ENCODE measurements at regions not wholly inside any gene's neighbourhood (a gene's known extent, or its start where the extent isn't known, plus 50 kb on each side); places are given as distances from the start of the nearest gene placed in this dataset.

DNA sequence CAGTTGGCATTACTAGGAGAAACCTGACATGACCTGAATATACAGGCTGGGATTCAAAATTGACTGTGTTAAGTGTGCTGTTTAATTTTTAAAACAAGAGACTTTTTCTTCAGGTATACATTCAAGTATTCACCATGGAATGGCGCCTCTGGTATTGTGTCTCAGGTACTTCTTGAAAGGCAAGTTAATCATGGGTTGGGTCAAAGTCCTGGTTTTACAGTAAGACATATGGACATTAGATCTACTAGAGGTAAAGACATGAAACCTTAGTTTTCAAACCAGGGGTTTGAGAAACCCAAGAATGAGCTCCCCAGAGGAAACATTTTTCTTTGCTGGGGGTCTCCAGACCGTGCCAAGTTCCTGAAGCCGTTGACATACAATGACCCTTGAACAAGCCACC is 232.4 kb downstream of the SAMD5 start:
- H3K4me3 ChIP-seq: no peak overlapping the region
- peaks cover 0 to 27% (median 3%) of the 10 kb centered on the region in 3 donors for H3K4me1 ChIP-seq
- intact Hi-C loops (cut with DNase I): no loop called here
- no peaks in the 10 kb centered on the region for H3K36me3 ChIP-seq
- no peak for DNase-seq
- 55 to 72% methylated on average over 3 of the region's 3 CpGs for WGBS, 2 donors
- no peak for TF ChIP-seq POLR2A (IDR thresholded peaks at IDR 0.05)
- TF ChIP-seq, protein P1, sequence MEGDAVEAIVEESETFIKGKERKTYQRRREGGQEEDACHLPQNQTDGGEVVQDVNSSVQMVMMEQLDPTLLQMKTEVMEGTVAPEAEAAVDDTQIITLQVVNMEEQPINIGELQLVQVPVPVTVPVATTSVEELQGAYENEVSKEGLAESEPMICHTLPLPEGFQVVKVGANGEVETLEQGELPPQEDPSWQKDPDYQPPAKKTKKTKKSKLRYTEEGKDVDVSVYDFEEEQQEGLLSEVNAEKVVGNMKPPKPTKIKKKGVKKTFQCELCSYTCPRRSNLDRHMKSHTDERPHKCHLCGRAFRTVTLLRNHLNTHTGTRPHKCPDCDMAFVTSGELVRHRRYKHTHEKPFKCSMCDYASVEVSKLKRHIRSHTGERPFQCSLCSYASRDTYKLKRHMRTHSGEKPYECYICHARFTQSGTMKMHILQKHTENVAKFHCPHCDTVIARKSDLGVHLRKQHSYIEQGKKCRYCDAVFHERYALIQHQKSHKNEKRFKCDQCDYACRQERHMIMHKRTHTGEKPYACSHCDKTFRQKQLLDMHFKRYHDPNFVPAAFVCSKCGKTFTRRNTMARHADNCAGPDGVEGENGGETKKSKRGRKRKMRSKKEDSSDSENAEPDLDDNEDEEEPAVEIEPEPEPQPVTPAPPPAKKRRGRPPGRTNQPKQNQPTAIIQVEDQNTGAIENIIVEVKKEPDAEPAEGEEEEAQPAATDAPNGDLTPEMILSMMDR (IDR thresholded peaks at IDR 0.05): no peak
- no peaks in the 10 kb centered on the region for H3K27me3 ChIP-seq
- H3K9me3 ChIP-seq: no peaks in the 10 kb centered on the region
- no peak overlapping the region for H3K27ac ChIP-seq

DNA sequence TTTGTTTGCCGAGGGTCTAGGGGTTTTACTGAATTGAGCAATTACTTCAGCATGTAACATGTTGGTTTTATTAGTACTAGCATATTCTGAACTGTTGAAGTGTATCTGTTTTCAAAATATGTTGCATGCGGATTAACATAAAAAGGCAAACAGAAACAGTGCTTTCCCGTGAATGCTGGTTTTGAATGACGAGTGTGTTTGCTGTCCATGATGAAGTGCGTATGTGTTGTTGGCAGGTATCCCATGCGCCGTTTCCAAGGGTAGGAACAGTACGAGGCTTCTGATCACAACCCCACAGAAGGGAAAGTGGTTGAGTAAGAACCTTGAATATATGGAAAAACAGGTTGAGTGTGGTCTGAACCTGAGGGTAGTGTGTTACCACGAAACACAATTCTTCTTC is 232.9 kb downstream of the SAMD5 start:
- WGBS, 2 donors: 81 to 93% methylated on average over 9 of the region's 9 CpGs

DNA sequence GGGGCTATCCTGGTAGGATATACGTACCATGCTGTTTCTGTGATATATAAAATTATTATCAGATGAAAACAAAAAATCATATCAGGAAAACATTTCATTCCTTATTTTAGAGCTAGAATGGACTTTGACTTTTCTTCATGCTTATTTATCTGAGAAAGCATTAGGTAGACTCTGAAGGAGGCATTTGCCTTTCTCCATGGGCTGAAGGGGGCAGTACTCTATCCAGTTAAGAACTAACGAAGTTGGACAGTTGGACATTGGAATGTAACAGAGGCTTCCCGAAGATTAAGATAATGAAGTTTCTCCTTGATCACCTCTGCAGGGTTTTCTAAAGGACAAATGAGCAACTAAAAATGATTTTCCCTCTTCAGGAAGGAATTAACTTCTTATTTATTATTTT is 233.9 kb downstream of the SAMD5 start:
- Histone ChIP-seq H3K27me3 (no peaks in the 10 kb centered on the region), H3K9me3 (no peaks in the 10 kb centered on the region), H3K36me3 (no peaks in the 10 kb centered on the region), H3K27ac (no peak overlapping the region), H3K4me3 (no peak overlapping the region), H3K4me1 (peaks cover 0 to 27% (median 3%) of the 10 kb centered on the region in 3 donors)
- TF ChIP-seq POLR2A (IDR thresholded peaks at IDR 0.05): no peak
- TF ChIP-seq, protein P1 (IDR thresholded peaks at IDR 0.05): no peak
- DNase-seq: no peak
- intact Hi-C loops (cut with DNase I): no loop called here
- 90 to 96% methylated on average over 3 of the region's 3 CpGs for WGBS, 2 donors

More for the DNA sequence above, 232.9 kb downstream of the SAMD5 start:
- intact Hi-C loops (cut with DNase I): no loop called here
- peaks cover 0 to 27% (median 3%) of the 10 kb centered on the region in 3 donors for H3K4me1 ChIP-seq
- H3K27ac ChIP-seq: no peak overlapping the region
- no peaks in the 10 kb centered on the region for H3K36me3 ChIP-seq
- H3K4me3 ChIP-seq: no peak overlapping the region
- H3K27me3 ChIP-seq: no peaks in the 10 kb centered on the region
- TF ChIP-seq POLR2A (IDR thresholded peaks at IDR 0.05): no peak
- no peak for DNase-seq
- no peaks in the 10 kb centered on the region for H3K9me3 ChIP-seq

DNA sequence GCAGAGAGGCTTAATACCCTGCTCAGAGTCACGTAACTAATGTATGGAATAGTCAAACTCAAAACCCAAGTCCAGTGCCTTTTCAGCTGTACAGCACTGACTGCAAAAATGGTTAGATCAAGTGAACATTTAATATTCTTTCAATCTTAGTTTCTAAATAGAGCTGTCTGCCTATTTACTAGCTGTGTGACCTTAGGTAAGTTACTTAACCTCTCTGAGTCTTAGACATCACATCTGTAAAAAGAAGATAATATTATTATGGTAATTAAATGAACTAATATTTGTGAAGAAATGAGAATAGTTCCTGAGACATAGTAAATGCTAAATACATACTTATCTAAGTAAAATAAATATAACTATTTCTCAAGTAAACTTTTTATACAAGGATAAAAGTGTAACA is 235.5 kb downstream of the SAMD5 start:
- Histone ChIP-seq H3K27ac (no peak overlapping the region), H3K27me3 (no peaks in the 10 kb centered on the region), H3K36me3 (no peaks in the 10 kb centered on the region), H3K4me3 (no peak overlapping the region), H3K9me3 (no peaks in the 10 kb centered on the region), H3K4me1 (peaks cover 0 to 15% (median 0%) of the 10 kb centered on the region in 3 donors)
- DNase-seq: no peak
- TF ChIP-seq POLR2A (IDR thresholded peaks at IDR 0.05): no peak
- TF ChIP-seq, protein P1 (IDR thresholded peaks at IDR 0.05): no peak
- 82 to 94% methylated on average over 1 of the region's 1 CpG for WGBS, 2 donors
- intact Hi-C loops (cut with DNase I): no loop called here

DNA sequence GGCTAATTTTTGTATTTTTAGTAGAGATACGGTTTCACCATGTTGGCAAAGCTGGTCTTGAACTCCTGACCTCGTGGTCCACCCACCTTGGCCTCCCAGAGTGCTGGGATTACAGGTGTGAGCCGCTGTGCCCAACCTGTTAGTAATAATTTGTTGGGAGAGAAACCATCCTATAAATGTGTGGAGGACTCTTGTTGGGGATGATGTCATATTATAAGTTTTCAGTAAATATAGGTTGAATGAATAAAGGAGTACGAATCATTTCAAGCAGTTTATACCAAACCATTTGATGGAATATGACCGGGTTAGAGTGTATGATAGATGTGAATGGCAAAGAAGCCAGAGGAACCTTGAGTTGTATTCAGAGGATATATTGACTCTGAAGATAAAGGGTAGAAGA is 240.8 kb downstream of the SAMD5 start:
- no peak overlapping the region for H3K4me3 ChIP-seq
- intact Hi-C loops (cut with DNase I): no loop called here
- no peaks in the 10 kb centered on the region for H3K27me3 ChIP-seq
- no peak overlapping the region for H3K27ac ChIP-seq
- DNase-seq: no peak
- no peaks in the 10 kb centered on the region for H3K9me3 ChIP-seq
- no peaks in the 10 kb centered on the region for H3K36me3 ChIP-seq
- TF ChIP-seq, protein P1 (IDR thresholded peaks at IDR 0.05): no peak
- TF ChIP-seq POLR2A (IDR thresholded peaks at IDR 0.05): no peak
- H3K4me1 ChIP-seq: no peaks in the 10 kb centered on the region
- 78 to 85% methylated on average over 2 to 3 of the region's 5 CpGs for WGBS, 2 donors

DNA sequence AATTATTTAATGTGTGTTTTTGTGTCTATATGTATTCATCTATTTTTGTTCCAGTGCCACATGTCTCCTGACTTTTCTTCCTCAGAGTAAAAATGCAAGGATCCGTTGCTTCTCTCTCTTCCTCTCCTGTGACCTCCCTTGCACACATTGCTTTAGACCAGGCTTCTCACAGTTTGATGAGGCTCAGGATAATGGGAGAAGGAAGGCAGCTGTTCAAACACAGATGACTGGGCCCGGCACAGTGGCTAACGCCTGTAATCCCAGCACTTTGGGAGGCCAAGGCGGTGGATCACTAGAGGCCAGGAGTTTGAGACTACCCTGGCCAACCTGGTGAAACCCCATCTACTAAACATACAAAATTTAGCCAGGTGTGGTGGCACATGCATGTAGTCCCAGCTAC is 241.9 kb downstream of the SAMD5 start:
- DNase-seq: no peak
- Histone ChIP-seq H3K27me3 (no peaks in the 10 kb centered on the region), H3K4me3 (no peak overlapping the region), H3K4me1 (no peaks in the 10 kb centered on the region), H3K36me3 (no peaks in the 10 kb centered on the region), H3K27ac (no peak overlapping the region), H3K9me3 (no peaks in the 10 kb centered on the region)
- intact Hi-C loops (cut with DNase I): no loop called here
- 82 to 100% methylated on average over 1 to 3 of the region's 4 CpGs for WGBS, 2 donors
- TF ChIP-seq POLR2A (IDR thresholded peaks at IDR 0.05): no peak
- TF ChIP-seq, protein P1 (IDR thresholded peaks at IDR 0.05): no peak

All from esophagus squamous epithelium (tissue), 5 donors.